ENCODE measurements at regions not wholly inside any gene's neighbourhood (a gene's known extent, or its start where the extent isn't known, plus 50 kb on each side); places are given as distances from the start of the nearest gene placed in this dataset.

DNA sequence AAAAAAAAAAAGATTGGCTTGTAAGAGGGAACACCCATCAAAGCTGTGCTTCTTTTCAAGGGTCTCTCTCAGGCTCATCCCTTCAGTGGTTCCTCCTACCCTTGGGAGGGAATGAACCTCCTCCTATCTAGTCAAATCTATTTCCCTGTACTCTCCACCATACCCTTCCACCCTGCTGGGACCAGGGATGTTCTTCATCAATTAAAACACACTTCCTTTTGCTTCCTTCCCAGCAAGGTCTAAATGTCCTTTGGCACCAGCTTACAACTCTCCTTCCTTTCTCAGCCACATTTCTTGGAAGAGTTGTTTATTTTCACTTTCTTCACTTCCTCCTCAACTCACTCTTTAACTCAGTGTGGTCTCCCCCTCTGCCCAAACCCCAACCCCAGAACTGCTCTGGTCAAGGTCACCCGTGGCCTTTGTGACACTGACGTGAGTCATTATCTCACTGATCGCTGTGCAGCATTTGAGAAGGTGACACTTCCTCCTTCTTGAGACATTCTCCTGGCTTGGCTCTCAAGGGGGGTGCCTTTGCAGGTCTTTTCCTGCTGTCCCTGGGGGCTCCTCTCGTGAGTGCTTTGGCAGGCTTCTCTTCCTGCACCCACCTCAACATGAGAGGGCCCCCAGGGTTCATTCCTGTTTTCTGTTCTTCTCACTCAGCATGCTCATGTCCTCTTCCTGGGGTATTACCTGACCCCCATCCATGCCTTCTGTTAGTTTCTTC, 210.5 kb upstream of the TLE3 start:
- DNase-seq (ENCODE audit: extremely low spot score in 2 of 2) = no peak
- Histone ChIP-seq H3K4me3 (no peak overlapping the region), H3K4me1 (no peaks in the 10 kb centered on the region), H3K9me3 (no peaks in the 10 kb centered on the region), H3K36me3 (no peaks in the 10 kb centered on the region), H3K27ac (no peak overlapping the region), H3K27me3 (no peaks in the 10 kb centered on the region)
- intact Hi-C loops (cut with DNase I) = no loop called here
- TF ChIP-seq POLR2AphosphoS5 (IDR thresholded peaks at IDR 0.05; ENCODE audit: insufficient read depth in 1 of 2, low read depth in 1 of 2) (no peak), POLR2A (IDR thresholded peaks at IDR 0.05) (no peak)
- TF ChIP-seq, protein P1, sequence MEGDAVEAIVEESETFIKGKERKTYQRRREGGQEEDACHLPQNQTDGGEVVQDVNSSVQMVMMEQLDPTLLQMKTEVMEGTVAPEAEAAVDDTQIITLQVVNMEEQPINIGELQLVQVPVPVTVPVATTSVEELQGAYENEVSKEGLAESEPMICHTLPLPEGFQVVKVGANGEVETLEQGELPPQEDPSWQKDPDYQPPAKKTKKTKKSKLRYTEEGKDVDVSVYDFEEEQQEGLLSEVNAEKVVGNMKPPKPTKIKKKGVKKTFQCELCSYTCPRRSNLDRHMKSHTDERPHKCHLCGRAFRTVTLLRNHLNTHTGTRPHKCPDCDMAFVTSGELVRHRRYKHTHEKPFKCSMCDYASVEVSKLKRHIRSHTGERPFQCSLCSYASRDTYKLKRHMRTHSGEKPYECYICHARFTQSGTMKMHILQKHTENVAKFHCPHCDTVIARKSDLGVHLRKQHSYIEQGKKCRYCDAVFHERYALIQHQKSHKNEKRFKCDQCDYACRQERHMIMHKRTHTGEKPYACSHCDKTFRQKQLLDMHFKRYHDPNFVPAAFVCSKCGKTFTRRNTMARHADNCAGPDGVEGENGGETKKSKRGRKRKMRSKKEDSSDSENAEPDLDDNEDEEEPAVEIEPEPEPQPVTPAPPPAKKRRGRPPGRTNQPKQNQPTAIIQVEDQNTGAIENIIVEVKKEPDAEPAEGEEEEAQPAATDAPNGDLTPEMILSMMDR (IDR thresholded peaks at IDR 0.05) = no peak

DNA sequence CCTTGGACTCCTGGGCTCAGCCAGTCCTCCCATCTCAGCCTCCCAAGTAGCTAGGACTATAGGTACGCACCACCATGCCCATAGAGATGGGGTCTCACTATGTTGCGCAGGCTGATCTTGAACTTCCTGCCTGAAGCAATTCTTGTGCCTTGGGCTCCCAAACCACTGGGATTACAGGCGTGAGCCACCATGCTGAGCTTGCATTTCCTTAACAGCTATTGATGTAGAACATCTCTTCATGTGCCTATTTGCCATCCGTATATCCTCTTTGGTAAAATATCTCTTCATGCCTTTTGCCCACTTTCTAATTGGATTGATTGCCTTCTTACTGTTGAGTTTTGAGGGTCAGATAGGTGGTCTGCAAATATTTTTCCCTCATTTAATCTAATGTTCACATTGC, 208.9 kb upstream of the TLE3 start:
- no peak for TF ChIP-seq POLR2AphosphoS5 (IDR thresholded peaks at IDR 0.05; ENCODE audit: insufficient read depth in 1 of 2, low read depth in 1 of 2)
- TF ChIP-seq, protein P1 (IDR thresholded peaks at IDR 0.05) = no peak
- TF ChIP-seq POLR2A (IDR thresholded peaks at IDR 0.05) = no peak
- no peaks in the 10 kb centered on the region for H3K36me3 ChIP-seq
- no peak for DNase-seq (ENCODE audit: extremely low spot score in 2 of 2)

DNA sequence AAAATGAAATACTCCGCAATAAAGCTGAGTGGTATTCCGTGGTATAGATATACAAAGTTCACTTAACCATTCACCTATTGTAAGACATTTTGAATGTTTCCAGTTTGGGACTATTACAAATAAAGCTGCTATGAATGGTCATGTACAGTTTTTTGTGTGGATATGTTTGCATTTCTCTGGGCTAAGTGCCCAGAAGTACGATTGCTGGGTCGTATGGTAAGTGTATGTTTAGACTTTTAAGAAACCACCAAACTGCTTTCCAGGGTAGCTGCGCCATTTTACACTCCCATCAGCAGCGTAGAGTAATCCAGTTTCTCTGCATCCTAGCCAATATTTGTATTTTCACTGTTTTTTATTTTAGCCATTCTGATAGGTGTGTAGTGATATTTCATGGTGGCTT, 208.4 kb upstream of the TLE3 start:
- Histone ChIP-seq H3K4me1 (no peaks in the 10 kb centered on the region), H3K9me3 (no peaks in the 10 kb centered on the region), H3K27ac (no peak overlapping the region), H3K27me3 (no peaks in the 10 kb centered on the region), H3K36me3 (no peaks in the 10 kb centered on the region), H3K4me3 (no peak overlapping the region)
- intact Hi-C loops (cut with DNase I) = no loop called here
- DNase-seq (ENCODE audit: extremely low spot score in 2 of 2) = no peak
- TF ChIP-seq POLR2AphosphoS5 (IDR thresholded peaks at IDR 0.05; ENCODE audit: insufficient read depth in 1 of 2, low read depth in 1 of 2) (no peak), POLR2A (IDR thresholded peaks at IDR 0.05) (no peak)
- TF ChIP-seq, protein P1 (IDR thresholded peaks at IDR 0.05) = no peak

More for the DNA sequence above, 208.9 kb upstream of the TLE3 start:
- Histone ChIP-seq H3K4me1 (no peaks in the 10 kb centered on the region), H3K4me3 (no peak overlapping the region), H3K27ac (no peak overlapping the region), H3K9me3 (no peaks in the 10 kb centered on the region), H3K27me3 (no peaks in the 10 kb centered on the region)
- intact Hi-C loops (cut with DNase I) = no loop called here

DNA sequence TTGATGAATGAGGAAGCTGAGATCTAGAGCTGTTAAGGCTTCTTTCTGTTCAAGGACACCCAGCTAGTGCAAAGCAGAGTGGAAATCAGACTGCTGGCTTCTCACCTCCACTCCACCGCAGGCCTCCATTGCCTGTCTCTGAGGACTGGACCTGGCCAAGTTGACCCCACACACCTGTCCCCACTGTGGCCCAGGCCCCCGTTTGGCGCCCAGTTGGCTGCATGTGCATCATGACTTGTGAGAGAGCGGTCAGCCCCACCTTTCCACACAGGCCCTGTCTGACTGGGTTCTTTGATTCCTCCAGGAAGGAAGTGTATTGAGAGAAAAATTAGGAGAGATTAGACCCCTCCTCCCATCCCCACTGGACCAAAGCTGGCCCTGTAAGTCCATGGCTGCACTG, 206.3 kb upstream of the TLE3 start:
- Histone ChIP-seq H3K27ac (no peak overlapping the region), H3K4me1 (no peaks in the 10 kb centered on the region), H3K36me3 (no peaks in the 10 kb centered on the region), H3K4me3 (no peak overlapping the region), H3K27me3 (no peaks in the 10 kb centered on the region), H3K9me3 (no peaks in the 10 kb centered on the region)
- TF ChIP-seq, protein P1 (IDR thresholded peaks at IDR 0.05) = no peak
- TF ChIP-seq POLR2AphosphoS5 (IDR thresholded peaks at IDR 0.05; ENCODE audit: insufficient read depth in 1 of 2, low read depth in 1 of 2) = no peak
- TF ChIP-seq POLR2A (IDR thresholded peaks at IDR 0.05) = no peak
- DNase-seq (ENCODE audit: extremely low spot score in 2 of 2) = no peak
- intact Hi-C loops (cut with DNase I) = no loop called here

DNA sequence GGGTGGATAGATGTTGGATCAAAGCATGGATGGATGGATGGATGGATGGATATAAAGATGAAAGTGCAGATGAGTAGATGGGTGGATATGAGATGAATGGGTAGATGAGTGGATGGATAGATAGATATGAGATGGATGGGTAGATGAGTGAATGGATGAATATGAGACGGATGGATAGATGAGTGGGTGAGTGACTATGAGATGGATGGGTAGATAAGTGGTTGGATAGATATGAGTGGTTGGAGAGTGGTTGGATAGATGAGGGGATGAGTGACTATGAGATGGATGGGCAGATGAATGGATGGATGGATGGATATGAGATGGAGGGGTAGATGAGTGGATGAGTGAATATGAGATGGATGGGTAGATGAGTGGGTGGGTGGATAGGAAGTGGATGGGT, 204.6 kb upstream of the TLE3 start:
- H3K9me3 ChIP-seq = no peaks in the 10 kb centered on the region
- no peak overlapping the region for H3K27ac ChIP-seq
- intact Hi-C loops (cut with DNase I) = no loop called here
- H3K4me1 ChIP-seq = no peaks in the 10 kb centered on the region
- no peak overlapping the region for H3K4me3 ChIP-seq
- H3K36me3 ChIP-seq = no peaks in the 10 kb centered on the region
- no peak for DNase-seq (ENCODE audit: extremely low spot score in 2 of 2)
- TF ChIP-seq POLR2A (IDR thresholded peaks at IDR 0.05) (no peak), POLR2AphosphoS5 (IDR thresholded peaks at IDR 0.05; ENCODE audit: insufficient read depth in 1 of 2, low read depth in 1 of 2) (no peak)
- TF ChIP-seq, protein P1 (IDR thresholded peaks at IDR 0.05) = no peak
- H3K27me3 ChIP-seq = no peaks in the 10 kb centered on the region
